SK-N-SH (cell line): ENCODE measurements at regions not wholly inside any gene's neighbourhood (a gene's known extent, or its start where the extent isn't known, plus 50 kb on each side); places are given as distances from the start of the nearest gene placed in this dataset.

Experiments used
- CTCF ChIA-PET: fragments of 300-600, 350-600 bp; formaldehyde crosslinking; extraction: SDS; loops from one replicate; lab custom pipeline; 2021; lab: Yijun Ruan, JAX
- POLR2A ChIA-PET: fragments of 350-600 bp; sonication (Branson Sonifier 250); formaldehyde crosslinking; extraction: SDS; loops from one replicate; lab custom pipeline; 2020; ENCODE audit warnings: antibody characterized with exemption, inconsistent platforms; lab: Yijun Ruan, JAX
- DNase-seq: peaks from one replicate; pipeline ENCODE4 v3.0.0; 2012
- H2AFZ ChIP-seq: fragments of 200-600 bp; sonication (generic); 2 replicates; pipeline ENCODE4 v1.8.1; 2016; ENCODE audit warnings: antibody characterized with exemption, mild to moderate bottlenecking, low read depth
- H3F3A ChIP-seq: fragments of 200-600 bp; sonication (generic); replicated peaks from 2 replicates; pipeline ENCODE3; 2016; ENCODE audit warnings: antibody characterized with exemption, mild to moderate bottlenecking; ENCODE audit not compliant: insufficient read depth
- H3K27ac ChIP-seq, 2 experiments: fragments of 200-500 bp in 1 of 2; fragments of 200-600 bp in 1 of 2; sonication (Bioruptor generic) in 1 of 2; sonication (generic), shearing (Covaris generic) in 1 of 2; 2 replicates each; pipeline versions ENCODE4 v1.5.1 to v1.6.1; 2014 to 2016; ENCODE audit warnings: low read depth in 2 of 2, inconsistent platforms in 1 of 2, low read length in 1 of 2, mild to moderate bottlenecking in 1 of 2, mixed read lengths in 1 of 2
- H3K27me3 ChIP-seq: fragments of 200-600 bp; sonication (generic), shearing (Covaris generic); 2 replicates; pipeline ENCODE4 v1.6.1; 2016; ENCODE audit warnings: mixed run types; ENCODE audit not compliant: insufficient read depth
- H3K36me3 ChIP-seq, 2 experiments: fragments of 200-500 bp in 1 of 2; fragments of 200-600 bp in 1 of 2; sonication (Bioruptor generic) in 1 of 2; sonication (generic) in 1 of 2; replicated peaks in 1 of 2; 2 replicates each; pipeline versions ENCODE3 to v1.5.1; 2014 to 2016; ENCODE audit warnings: low read length in 1 of 2, mild to moderate bottlenecking in 1 of 2; ENCODE audit not compliant: insufficient read depth in 2 of 2, control insufficient read depth in 1 of 2
- H3K4me1 ChIP-seq, 2 experiments: fragments of 200-500 bp in 1 of 2; fragments of 200-600 bp in 1 of 2; sonication (Bioruptor generic) in 1 of 2; sonication (generic), shearing (Covaris generic) in 1 of 2; 2 replicates each; pipeline versions ENCODE4 v1.5.1 to v1.6.1; 2014 to 2016; ENCODE audit warnings: low read depth in 1 of 2, low read length in 1 of 2, mixed run types in 1 of 2; ENCODE audit not compliant: insufficient read depth in 2 of 2, control insufficient read depth in 1 of 2
- H3K4me2 ChIP-seq: fragments of 200-600 bp; sonication (generic), shearing (Covaris generic); 2 replicates; pipeline ENCODE4 v1.6.1; 2017; ENCODE audit warnings: mixed run types
- H3K4me3 ChIP-seq, 2 experiments: fragments of 200-500 bp in 1 of 2; fragments of 200-600 bp in 1 of 2; sonication (Bioruptor generic) in 1 of 2; sonication (generic), shearing (Covaris generic) in 1 of 2; 2 replicates each; pipeline versions ENCODE4 v1.5.1 to v1.8.1; 2014 to 2016; ENCODE audit warnings: low read depth in 2 of 2, inconsistent platforms in 1 of 2, low read length in 1 of 2, mild to moderate bottlenecking in 1 of 2, mixed read lengths in 1 of 2, moderate library complexity in 1 of 2
- H3K79me2 ChIP-seq: fragments of 200-600 bp; sonication (generic); 2 replicates; pipeline ENCODE4 v1.8.1; 2017; ENCODE audit warnings: mild to moderate bottlenecking; ENCODE audit not compliant: insufficient read depth
- H3K9ac ChIP-seq: fragments of 200-600 bp; sonication (generic); 2 replicates; pipeline ENCODE4 v1.6.1; 2017; ENCODE audit warnings: mixed run types
- H3K9me2 ChIP-seq: fragments of 200-600 bp; sonication (generic); 2 replicates; pipeline ENCODE4 v1.6.1; 2017; ENCODE audit warnings: mixed run types
- H3K9me3 ChIP-seq: fragments of 200-600 bp; sonication (generic); 2 replicates; pipeline ENCODE4 v1.6.1; 2017; ENCODE audit warnings: mixed run types, mild to moderate bottlenecking, moderate library complexity
- H4K20me1 ChIP-seq: fragments of 200-600 bp; sonication (generic); 2 replicates; pipeline ENCODE4 v1.6.1; 2017; ENCODE audit warnings: mild to moderate bottlenecking, mixed run types; ENCODE audit not compliant: insufficient read depth
- ELF1 ChIP-seq: IDR thresholded peaks from 2 replicates; pipeline ENCODE4 v1.4.0; 2012
- FOXJ3 ChIP-seq: sonication (generic); formaldehyde crosslinking; IDR thresholded peaks from 2 replicates; pipeline ENCODE4 v1.5.1; 2020; ENCODE audit warnings: mild to moderate bottlenecking, missing genetic modification reagents
- FOXM1 ChIP-seq: IDR thresholded peaks from 2 replicates; pipeline ENCODE4 v1.4.0; 2012; ENCODE audit warnings: low read depth, mild to moderate bottlenecking
- GABPA ChIP-seq: IDR thresholded peaks from 2 replicates; pipeline ENCODE4 v1.4.0; 2012; ENCODE audit warnings: low read depth, mild to moderate bottlenecking
- JUND ChIP-seq: IDR thresholded peaks from 2 replicates; pipeline ENCODE4 v1.4.0; 2012
- NFIC ChIP-seq: IDR thresholded peaks from 2 replicates; pipeline ENCODE4 v1.4.0; 2012; ENCODE audit warnings: borderline replicate concordance
- RFX5 ChIP-seq: IDR thresholded peaks from 2 replicates; pipeline ENCODE4 v1.6.1; 2012; ENCODE audit warnings: mild to moderate bottlenecking, improper control_type of control experiment, low read length
- TCF12 ChIP-seq: IDR thresholded peaks from 2 replicates; pipeline ENCODE4 v1.4.0; 2012
- TEAD4 ChIP-seq: IDR thresholded peaks from 2 replicates; pipeline ENCODE4 v1.4.0; 2012; ENCODE audit warnings: mild to moderate bottlenecking, borderline replicate concordance; ENCODE audit not compliant: insufficient read depth
- WGBS: methylation state at CpG from one replicate; pipeline ENCODE4 v1.1.6; 2017; ENCODE audit warnings: low lambda C conversion rate; 5-methylcytosine and 5-hydroxymethylcytosine counted together
- TF ChIP-seq, protein P1 (sequence below): fragments of 200-600 bp; sonication (generic); IDR thresholded peaks from 2 replicates; pipeline ENCODE4 v1.6.1; 2017; ENCODE audit warnings: antibody characterized with exemption, mild to moderate bottlenecking, moderate library complexity
- TF ChIP-seq, protein P2 (sequence below): IDR thresholded peaks from 2 replicates; pipeline ENCODE4 v1.4.0; 2012; ENCODE audit warnings: low read depth, borderline replicate concordance

DNA sequence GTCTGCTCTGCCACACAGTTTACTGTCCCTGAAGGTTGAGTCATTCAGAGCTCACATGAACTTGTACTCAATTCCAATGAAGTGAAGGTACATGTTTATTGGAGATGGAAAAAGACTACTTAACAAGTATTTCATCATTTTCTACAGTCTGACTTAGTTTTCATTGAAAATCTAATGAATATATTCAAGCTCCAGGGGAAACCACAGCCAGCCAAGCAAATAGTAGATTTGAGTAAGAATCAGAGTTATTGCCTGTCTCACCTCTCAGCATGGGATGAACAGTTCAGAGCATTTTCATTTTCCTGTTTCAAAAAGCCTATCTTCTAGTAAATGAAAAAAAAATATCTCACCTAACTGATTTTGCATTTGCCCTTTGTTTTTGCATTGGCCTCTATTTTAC lies 1249.4 kb upstream of the DIAPH2 start:
- ChIA-PET POLR2A (no interaction called here), CTCF (interaction anchor here (1.1 kb wide), 1 partner anchor 28 kb away, joined by 3 read pairs; no protein-coding TSS in a partner anchor)
- TF ChIP-seq GABPA (no peak), TCF12 (no peak), ELF1 (no peak), FOXM1 (no peak), FOXJ3 (CRISPR knock-in tag) (no peak), JUND (no peak)
- TF ChIP-seq, protein P1, sequence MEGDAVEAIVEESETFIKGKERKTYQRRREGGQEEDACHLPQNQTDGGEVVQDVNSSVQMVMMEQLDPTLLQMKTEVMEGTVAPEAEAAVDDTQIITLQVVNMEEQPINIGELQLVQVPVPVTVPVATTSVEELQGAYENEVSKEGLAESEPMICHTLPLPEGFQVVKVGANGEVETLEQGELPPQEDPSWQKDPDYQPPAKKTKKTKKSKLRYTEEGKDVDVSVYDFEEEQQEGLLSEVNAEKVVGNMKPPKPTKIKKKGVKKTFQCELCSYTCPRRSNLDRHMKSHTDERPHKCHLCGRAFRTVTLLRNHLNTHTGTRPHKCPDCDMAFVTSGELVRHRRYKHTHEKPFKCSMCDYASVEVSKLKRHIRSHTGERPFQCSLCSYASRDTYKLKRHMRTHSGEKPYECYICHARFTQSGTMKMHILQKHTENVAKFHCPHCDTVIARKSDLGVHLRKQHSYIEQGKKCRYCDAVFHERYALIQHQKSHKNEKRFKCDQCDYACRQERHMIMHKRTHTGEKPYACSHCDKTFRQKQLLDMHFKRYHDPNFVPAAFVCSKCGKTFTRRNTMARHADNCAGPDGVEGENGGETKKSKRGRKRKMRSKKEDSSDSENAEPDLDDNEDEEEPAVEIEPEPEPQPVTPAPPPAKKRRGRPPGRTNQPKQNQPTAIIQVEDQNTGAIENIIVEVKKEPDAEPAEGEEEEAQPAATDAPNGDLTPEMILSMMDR = no peak
- Histone ChIP-seq H3K4me2 (no peak overlapping the region), H4K20me1 (no peaks in the 10 kb centered on the region), H3K4me3 (no peak overlapping the region), H3F3A (no peaks in the 10 kb centered on the region), H3K36me3 (no peaks in the 10 kb centered on the region), H3K27me3 (no peaks in the 10 kb centered on the region), H3K4me1 (no peaks in the 10 kb centered on the region), H3K9ac (no peak overlapping the region), H3K79me2 (no peaks in the 10 kb centered on the region), H3K9me2 (no peaks in the 10 kb centered on the region), H3K9me3 (no peaks in the 10 kb centered on the region), H3K27ac (no peak overlapping the region), H2AFZ (no peak overlapping the region)
- no peak for DNase-seq

DNA sequence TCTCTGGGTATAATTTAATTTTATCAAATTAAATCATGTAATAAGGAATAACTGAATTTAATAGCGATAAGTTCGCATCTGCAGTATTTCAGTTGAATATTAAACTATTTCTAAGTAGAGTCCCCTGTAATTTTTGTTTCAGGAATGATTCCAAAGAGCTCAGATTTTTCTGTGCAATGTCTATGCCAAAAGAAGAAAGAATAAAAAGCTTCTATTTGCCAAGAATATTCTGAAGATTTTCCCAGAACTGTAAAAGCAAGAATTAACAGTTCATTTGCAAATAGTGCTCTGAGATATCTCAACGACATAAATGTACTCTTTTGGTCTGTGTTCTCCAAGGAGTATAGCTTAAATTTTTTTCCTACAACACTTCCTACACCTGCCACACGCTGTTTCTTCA lies 1242.8 kb upstream of the DIAPH2 start:
- DNase-seq = no peak
- Histone ChIP-seq H3K27me3 (no peaks in the 10 kb centered on the region), H3K4me2 (no peak overlapping the region), H3K9ac (no peak overlapping the region), H4K20me1 (no peaks in the 10 kb centered on the region), H3K4me3 (no peak overlapping the region), H3F3A (no peaks in the 10 kb centered on the region), H3K9me2 (no peaks in the 10 kb centered on the region), H2AFZ (no peak overlapping the region), H3K4me1 (no peaks in the 10 kb centered on the region), H3K79me2 (no peaks in the 10 kb centered on the region), H3K9me3 (no peaks in the 10 kb centered on the region), H3K36me3 (no peaks in the 10 kb centered on the region), H3K27ac (no peak overlapping the region)
- ChIA-PET CTCF (interaction anchor here (0.9 kb wide), 1 partner anchor 15 kb away, joined by 3 read pairs; no protein-coding TSS in a partner anchor), POLR2A (no interaction called here)
- TF ChIP-seq NFIC = no peak
- no peak for TF ChIP-seq RFX5
- TF ChIP-seq TEAD4 = no peak
- TF ChIP-seq, protein P2, sequence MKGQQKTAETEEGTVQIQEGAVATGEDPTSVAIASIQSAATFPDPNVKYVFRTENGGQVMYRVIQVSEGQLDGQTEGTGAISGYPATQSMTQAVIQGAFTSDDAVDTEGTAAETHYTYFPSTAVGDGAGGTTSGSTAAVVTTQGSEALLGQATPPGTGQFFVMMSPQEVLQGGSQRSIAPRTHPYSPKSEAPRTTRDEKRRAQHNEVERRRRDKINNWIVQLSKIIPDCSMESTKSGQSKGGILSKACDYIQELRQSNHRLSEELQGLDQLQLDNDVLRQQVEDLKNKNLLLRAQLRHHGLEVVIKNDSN = no peak
- TF ChIP-seq ELF1 = no peak
- TF ChIP-seq, protein P1 = no peak
- WGBS = 4% methylated on average over 4 of the region's 4 CpGs
